AG08395 (cell line): ENCODE measurements at regions not wholly inside any gene's neighbourhood (a gene's known extent, or its start where the extent isn't known, plus 50 kb on each side); places are given as distances from the start of the nearest gene placed in this dataset.
"Not testable (repeated sequence)": the region's sequence is repeated elsewhere in the genome, so short reads cannot be mapped to it uniquely, and the experiment has no call there.

Source experiments
- DNase-seq: peaks from one replicate; pipeline ENCODE4 v3.0.0; 2012; ENCODE audit warnings: mixed read lengths, low spot score

GRCh38 chr10:9545073-9545472 lies 1472.6 kb upstream of the CELF2 start:
- no peak for DNase-seq

GRCh38 chr10:9547936-9548904 lies 1469.5 kb upstream of the CELF2 start:
- DNase-seq, result no peak

- no peak for DNase-seq
These were observed 1466.9 kb upstream of the CELF2 start for GRCh38 chr10:9550810-9551209.

- no peak for DNase-seq
These were observed 1463.4 kb upstream of the CELF2 start for GRCh38 chr10:9554321-9554720.

GRCh38 chr10:9560976-9561375 lies 1456.7 kb upstream of the CELF2 start:
- no peak for DNase-seq

GRCh38 chr10:9561821-9562505 lies 1455.7 kb upstream of the CELF2 start:
- no peak for DNase-seq

GRCh38 chr10:9577746-9578145 lies 1439.9 kb upstream of the CELF2 start:
- DNase-seq, result no peak

GRCh38 chr10:9579110-9579705 lies 1438.5 kb upstream of the CELF2 start:
- no peak for DNase-seq

- not testable (repeated sequence) for DNase-seq
These were observed 1434.9 kb upstream of the CELF2 start for GRCh38 chr10:9582803-9583202.

- peak; percentile 2 for DNase-seq
These were observed 1421.2 kb upstream of the CELF2 start for GRCh38 chr10:9596368-9596920.

GRCh38 chr10:9602998-9603397 lies 1414.7 kb upstream of the CELF2 start:
- no peak for DNase-seq

- DNase-seq, result no peak
These were observed 1413.7 kb upstream of the CELF2 start for GRCh38 chr10:9603972-9604371.

GRCh38 chr10:9605231-9605630 lies 1412.4 kb upstream of the CELF2 start:
- DNase-seq, result no peak

- DNase-seq, result peak; percentile 7
These were observed 1409.1 kb upstream of the CELF2 start for GRCh38 chr10:9608602-9609001.

GRCh38 chr10:9613338-9614075 lies 1404.2 kb upstream of the CELF2 start:
- no peak for DNase-seq

GRCh38 chr10:9615189-9615588 lies 1402.5 kb upstream of the CELF2 start:
- no peak for DNase-seq

- DNase-seq, result no peak
These were observed 1396.5 kb upstream of the CELF2 start for GRCh38 chr10:9621216-9621615.

GRCh38 chr10:9625304-9625703 lies 1392.4 kb upstream of the CELF2 start:
- DNase-seq, result no peak

- DNase-seq, result peak; percentile 31
These were observed 1383.2 kb upstream of the CELF2 start for GRCh38 chr10:9634466-9634865.

- no peak for DNase-seq
These were observed 1382.0 kb upstream of the CELF2 start for GRCh38 chr10:9635691-9636090.

GRCh38 chr10:9636216-9636615 lies 1381.5 kb upstream of the CELF2 start:
- no peak for DNase-seq

GRCh38 chr10:9643782-9644181 lies 1373.9 kb upstream of the CELF2 start:
- no peak for DNase-seq
